ENCODE measurements at regions not wholly inside any gene's neighbourhood (a gene's known extent, or its start where the extent isn't known, plus 50 kb on each side); places are given as distances from the start of the nearest gene placed in this dataset.

- no peak for DNase-seq (ENCODE audit: low read depth, low spot score)
These were observed 433.7 kb upstream of the TPK1 start for GRCh38 chr7:145269418-145270161.

DNA sequence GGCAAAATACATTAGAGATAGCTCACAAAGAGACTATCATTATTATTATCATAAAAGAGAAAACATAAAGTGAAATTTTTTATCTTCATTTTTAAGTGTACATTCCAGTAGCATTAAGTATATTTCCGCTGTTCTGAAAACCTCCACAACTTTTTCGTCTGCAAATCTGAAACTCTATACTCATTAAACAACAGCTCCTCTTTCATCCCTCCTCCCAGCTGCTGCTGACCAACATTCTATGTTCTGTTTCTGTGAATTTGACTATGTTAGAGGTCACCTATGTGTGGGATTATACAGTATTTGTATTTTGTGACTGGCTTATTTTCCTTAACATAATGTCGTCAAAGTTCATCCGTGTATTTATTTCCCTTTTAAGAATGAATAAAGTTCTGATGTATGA lies 429.3 kb upstream of the TPK1 start:
- no peak for DNase-seq (ENCODE audit: low read depth, low spot score)

- no peak for DNase-seq (ENCODE audit: low read depth, low spot score)
These were observed 428.0 kb upstream of the TPK1 start for GRCh38 chr7:145263886-145264285.

DNA sequence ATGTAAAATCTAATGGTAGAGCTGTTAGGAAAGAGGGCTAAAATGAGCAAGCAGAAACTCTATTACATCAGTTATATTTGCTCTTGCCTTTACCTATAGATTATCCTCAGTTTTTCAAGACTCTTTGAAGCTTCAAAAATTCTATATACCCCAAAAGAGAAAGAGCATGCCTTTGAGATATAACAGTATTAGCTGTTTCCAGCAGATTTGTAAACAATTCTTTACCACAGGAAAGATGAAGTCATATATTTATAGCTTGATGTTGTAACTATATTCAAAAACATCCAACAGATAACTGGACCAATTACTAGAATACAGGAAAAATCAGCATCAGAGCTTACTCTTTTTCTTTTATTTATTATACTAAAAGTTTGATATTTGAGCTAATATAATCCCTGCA lies 416.2 kb upstream of the TPK1 start:
- no peak for DNase-seq (ENCODE audit: low read depth, low spot score)

GRCh38 chr7:145224775-145225174 lies 388.9 kb upstream of the TPK1 start:
- no peak for DNase-seq (ENCODE audit: low read depth, low spot score)

DNA sequence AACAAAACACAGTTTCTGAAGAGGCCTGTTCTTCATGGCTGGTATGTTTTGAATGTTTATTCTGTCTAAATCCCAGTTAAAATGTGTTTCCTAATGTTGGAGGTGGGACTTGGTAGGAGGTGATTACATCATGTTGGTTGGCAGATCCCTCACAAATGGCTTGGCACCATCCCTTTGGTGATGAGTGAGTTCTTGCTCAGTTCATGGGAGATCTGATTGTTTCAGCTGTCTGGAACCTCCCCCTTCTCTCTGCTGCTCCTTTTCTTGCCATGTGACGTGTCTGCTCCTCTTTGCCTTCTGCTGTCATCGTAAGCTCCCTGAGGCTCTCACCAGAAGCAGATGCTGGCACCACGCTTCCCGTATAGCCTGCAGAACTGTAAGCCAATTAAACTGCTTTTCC lies 383.6 kb upstream of the TPK1 start:
- no peak for DNase-seq (ENCODE audit: low read depth, low spot score)

GRCh38 chr7:145216866-145217265 lies 381.0 kb upstream of the TPK1 start:
- no peak for DNase-seq (ENCODE audit: low read depth, low spot score)

DNA sequence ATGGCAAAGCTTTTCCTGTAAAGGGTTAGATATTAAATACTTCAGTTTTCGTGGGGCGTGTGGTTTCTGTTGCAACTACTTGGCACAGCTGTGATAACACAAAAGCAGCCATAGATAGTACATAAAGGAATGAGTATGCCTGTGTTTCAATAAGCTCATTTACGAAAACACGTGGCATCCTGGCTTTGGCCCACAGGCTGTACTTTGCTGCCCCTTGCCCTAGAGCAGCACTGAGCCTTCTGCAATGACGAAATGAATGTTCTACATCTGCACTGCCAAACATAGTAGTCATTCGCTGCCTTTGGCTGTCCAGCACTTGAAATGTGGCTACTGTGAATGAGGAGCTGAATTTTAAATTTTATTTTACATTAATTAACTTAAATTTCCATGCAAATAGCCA lies 376.2 kb upstream of the TPK1 start:
- DNase-seq (ENCODE audit: low read depth, low spot score): no peak

DNA sequence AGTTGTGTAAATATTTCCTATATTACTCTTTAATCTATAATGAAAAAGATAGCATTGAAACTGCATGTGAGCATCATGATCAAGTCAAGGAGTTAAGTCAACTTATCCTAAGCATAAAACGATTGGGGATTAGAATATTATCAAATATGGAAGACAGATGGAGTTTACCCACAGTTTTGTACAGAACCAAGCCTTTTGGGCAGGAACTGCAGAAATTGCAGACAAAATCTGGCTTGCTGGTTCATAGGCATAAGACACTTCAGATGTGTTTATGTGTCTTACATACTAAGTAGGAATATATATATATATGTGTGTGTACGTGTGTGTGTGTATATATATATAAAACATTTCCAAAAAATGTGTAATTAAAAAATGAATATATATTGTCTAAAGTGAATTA lies 375.4 kb upstream of the TPK1 start:
- DNase-seq (ENCODE audit: low read depth, low spot score): no peak

GRCh38 chr7:145193951-145194350 lies 358.1 kb upstream of the TPK1 start:
- no peak for DNase-seq (ENCODE audit: low read depth, low spot score)

DNA sequence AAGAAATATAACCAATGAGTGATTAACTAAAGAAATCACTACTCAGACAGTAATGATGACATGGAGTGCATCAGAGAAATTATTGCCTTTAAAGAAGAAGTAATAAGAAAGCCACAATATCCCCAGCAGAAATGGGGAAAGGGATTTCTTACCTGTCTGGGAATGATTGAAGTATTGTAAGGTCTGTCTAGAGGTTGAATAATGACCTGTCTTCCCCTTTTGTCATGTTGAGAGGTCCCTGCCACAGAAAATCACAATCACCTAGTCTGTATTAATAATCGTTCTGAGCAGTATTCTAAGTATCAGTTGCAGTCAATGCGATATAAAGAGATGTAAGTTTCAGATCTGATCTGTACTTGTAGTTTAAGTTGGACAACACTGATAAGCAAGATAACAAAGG lies 349.1 kb upstream of the TPK1 start:
- DNase-seq (ENCODE audit: low read depth, low spot score): no peak

GRCh38 chr7:145183069-145183468 lies 347.2 kb upstream of the TPK1 start:
- DNase-seq (ENCODE audit: low read depth, low spot score): no peak

DNA sequence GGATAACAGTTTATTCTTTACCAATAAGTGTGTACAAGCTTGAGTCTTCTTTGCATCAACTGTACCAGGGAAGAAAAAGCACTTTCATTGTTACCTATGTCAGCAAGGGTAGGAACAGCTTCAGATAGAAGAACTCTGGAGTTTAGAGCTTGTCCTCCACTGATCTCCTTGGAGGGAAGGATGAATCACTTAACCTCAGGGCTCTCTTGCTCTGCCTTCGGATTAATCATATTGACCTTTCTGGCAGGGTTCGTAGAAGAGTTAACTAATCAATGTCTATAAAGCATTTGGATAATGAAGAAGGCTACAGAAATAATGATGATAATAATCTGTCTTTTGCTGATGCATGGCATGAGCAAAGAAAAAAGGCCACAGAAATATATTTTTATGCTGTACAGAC lies 339.5 kb upstream of the TPK1 start:
- DNase-seq (ENCODE audit: low read depth, low spot score): no peak

DNA sequence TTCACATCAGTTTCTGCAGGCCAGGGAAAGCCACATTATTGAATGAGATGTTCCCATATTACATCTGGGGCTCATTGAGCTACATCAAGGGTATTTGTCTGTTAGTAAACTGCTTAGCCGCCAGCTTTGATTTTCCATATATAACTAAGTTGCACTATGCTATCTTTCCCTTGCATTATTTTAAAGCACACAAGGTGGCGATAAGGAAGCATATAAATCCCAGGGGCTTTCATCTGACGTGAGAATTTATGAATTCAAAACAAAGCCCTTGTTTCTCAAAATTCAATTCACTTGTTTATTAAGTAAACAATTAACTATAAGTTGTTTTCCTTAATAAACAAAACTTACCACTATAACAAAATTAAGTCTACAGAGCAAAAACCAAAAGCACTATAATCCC lies 334.1 kb upstream of the TPK1 start:
- no peak for DNase-seq (ENCODE audit: low read depth, low spot score)

DNA sequence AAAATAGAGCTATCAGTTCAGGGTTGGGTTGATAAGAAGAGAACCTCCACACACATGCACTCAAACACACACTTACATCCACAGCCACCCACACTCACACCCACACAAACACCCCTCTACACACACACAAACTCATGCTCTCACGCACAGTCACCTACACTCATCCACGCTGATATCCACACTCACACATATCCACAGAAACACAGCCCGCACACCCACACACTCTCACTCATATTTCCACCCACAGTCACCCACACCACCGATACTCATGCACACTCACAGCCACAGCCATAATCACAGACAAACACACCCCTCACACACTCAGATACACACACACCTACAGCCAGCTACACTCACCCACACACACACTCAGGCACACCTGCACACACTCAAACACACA lies 333.0 kb upstream of the TPK1 start:
- DNase-seq (ENCODE audit: low read depth, low spot score): no peak

GRCh38 chr7:145168427-145168826 lies 332.6 kb upstream of the TPK1 start:
- DNase-seq (ENCODE audit: low read depth, low spot score): no peak

GRCh38 chr7:145156834-145157233 lies 321.0 kb upstream of the TPK1 start:
- no peak for DNase-seq (ENCODE audit: low read depth, low spot score)

GRCh38 chr7:145152589-145152988 lies 316.7 kb upstream of the TPK1 start:
- DNase-seq (ENCODE audit: low read depth, low spot score): no peak

- no peak for DNase-seq (ENCODE audit: low read depth, low spot score)
These were observed 315.8 kb upstream of the TPK1 start for GRCh38 chr7:145151676-145152075.

- DNase-seq (ENCODE audit: low read depth, low spot score): no peak
These were observed 312.0 kb upstream of the TPK1 start for GRCh38 chr7:145147865-145148264.

DNA sequence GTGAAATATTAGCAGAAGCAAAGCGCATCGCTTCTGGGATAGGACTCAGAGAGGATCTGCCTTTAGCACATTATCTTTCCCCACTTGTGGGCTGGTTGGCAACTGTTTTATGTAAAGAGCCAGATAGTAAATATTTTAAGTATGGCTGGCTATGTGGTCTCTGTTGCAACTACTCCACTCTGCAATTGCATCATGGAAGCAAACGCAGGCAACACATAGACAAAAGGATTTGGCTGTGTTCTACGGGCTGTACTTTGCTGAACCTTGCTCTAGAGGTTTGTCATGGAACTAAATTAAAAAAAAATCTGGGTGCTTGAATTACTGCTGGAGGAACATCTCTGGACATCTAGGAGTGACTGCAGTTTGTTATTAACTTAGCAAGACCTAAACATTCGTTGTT lies 307.8 kb upstream of the TPK1 start:
- DNase-seq (ENCODE audit: low read depth, low spot score): no peak

DNA sequence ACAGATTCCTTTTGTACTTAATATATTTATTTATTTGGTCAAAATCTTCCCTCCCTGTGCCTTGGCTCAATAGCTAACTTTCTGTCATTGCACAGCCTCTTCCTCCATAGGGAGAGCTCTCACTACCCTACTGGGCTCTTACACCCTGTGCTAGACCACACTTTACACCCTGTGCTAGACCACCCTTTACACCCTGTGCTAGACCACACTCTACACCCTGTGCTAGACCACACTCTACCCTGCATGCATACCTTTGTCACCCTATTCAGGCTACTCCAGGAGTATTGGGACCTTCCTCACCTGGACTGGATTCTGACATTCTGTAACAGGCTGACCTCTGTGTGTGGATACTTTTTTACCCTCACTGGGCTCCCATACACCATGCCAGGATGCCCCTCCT lies 298.5 kb upstream of the TPK1 start:
- DNase-seq (ENCODE audit: low read depth, low spot score): no peak

DNA sequence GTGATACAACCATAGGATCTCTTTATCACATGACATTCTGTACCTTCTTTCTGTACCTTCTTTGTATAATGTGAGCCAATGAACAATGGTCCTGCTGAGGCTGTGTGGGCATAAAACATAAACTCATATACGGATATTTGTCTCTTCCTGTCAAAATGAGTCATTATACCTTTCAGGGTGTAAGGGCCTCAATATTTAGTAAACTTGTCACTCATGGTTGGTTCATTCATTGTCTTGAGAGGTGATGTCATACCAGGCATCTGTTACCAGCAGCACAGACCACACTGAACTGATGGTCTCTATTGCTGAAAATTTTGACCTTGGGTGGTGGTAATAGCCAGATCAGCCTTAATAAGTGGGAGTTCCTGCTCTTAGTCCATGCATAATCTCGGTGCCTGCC lies 287.6 kb upstream of the TPK1 start:
- DNase-seq (ENCODE audit: low read depth, low spot score): no peak

DNA sequence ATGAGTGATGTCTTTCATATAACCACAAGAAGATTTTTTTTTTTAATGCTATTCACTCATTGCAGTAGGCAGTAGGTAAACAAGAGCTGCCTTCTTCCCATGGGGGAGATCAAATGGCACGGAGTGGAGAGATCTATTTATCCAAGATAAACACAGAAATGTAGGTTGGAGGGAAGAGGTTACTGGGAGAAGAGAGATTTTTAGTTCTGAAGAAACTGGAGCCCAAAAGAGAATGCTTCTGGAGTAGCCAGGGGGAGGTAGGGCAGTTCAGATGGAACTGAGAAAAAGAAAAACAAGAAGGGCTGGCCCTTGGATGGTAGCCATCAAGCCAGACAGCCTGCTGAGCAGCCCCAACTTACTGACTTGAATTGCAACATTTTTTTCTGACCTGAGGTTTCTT lies 270.1 kb upstream of the TPK1 start:
- DNase-seq (ENCODE audit: low read depth, low spot score): no peak

All from ELF-1 (cell line).